NCI-H146 treated with DMSO at 0.1 percent for 48 hours (cell line): ENCODE measurements at regions not wholly inside any gene's neighbourhood (a gene's known extent, or its start where the extent isn't known, plus 50 kb on each side); places are given as distances from the start of the nearest gene placed in this dataset.

Experiments
- DNase-seq: peaks from one replicate; lab custom pipeline; 2025; ENCODE audit not compliant: unreplicated experiment; lab: John Stamatoyannopoulos, UW

GRCh38 chr1:5505944-5506343 lies 486.3 kb downstream of the NPHP4 start:
- DNase-seq: no peak

GRCh38 chr1:5504364-5504740 lies 487.9 kb downstream of the NPHP4 start:
- no peak for DNase-seq

GRCh38 chr1:5503556-5504363 lies 488.5 kb downstream of the NPHP4 start:
- DNase-seq: no peak

GRCh38 chr1:5502311-5503194 lies 489.7 kb downstream of the NPHP4 start:
- DNase-seq: no peak

GRCh38 chr1:5501206-5501930 lies 490.9 kb downstream of the NPHP4 start:
- no peak for DNase-seq

GRCh38 chr1:5500541-5500940 lies 491.7 kb downstream of the NPHP4 start:
- no peak for DNase-seq

- DNase-seq: no peak
Measured at GRCh38 chr1:5497503-5497902, 494.7 kb downstream of the NPHP4 start.

- no peak for DNase-seq
Measured at GRCh38 chr1:5495596-5496410, 496.4 kb downstream of the NPHP4 start.

- DNase-seq: no peak
Measured at GRCh38 chr1:5494518-5494917, 497.7 kb downstream of the NPHP4 start.

GRCh38 chr1:5493851-5494311 lies 498.3 kb downstream of the NPHP4 start:
- no peak for DNase-seq

- DNase-seq: no peak
Measured at GRCh38 chr1:5493275-5493674, 498.9 kb downstream of the NPHP4 start.

GRCh38 chr1:5492846-5493245 lies 499.4 kb downstream of the NPHP4 start:
- DNase-seq: no peak

GRCh38 chr1:5491207-5491904 lies 500.9 kb downstream of the NPHP4 start:
- DNase-seq: no peak

- DNase-seq: no peak
Measured at GRCh38 chr1:5490635-5491034, 501.6 kb downstream of the NPHP4 start.

- no peak for DNase-seq
Measured at GRCh38 chr1:5488448-5488847, 503.8 kb downstream of the NPHP4 start.

GRCh38 chr1:5485968-5486696 lies 506.1 kb downstream of the NPHP4 start:
- no peak for DNase-seq

GRCh38 chr1:5485436-5485835 lies 506.8 kb downstream of the NPHP4 start:
- DNase-seq: no peak

- no peak for DNase-seq
Measured at GRCh38 chr1:5484451-5485165, 507.6 kb downstream of the NPHP4 start.

- DNase-seq: no peak
Measured at GRCh38 chr1:5481889-5482288, 510.3 kb downstream of the NPHP4 start.
